ENCODE measurements at regions not wholly inside any gene's neighbourhood (a gene's known extent, or its start where the extent isn't known, plus 50 kb on each side); places are given as distances from the start of the nearest gene placed in this dataset.

GRCh38 chr2:216991563-216991962, 131.7 kb upstream of the TNP1 start:
- Histone ChIP-seq H3K4me1 (no peaks in the 10 kb centered on the region), H3K27ac (no peak overlapping the region), H3K9me3 (no peaks in the 10 kb centered on the region), H3K4me3 (no peak overlapping the region), H3K27me3 (ENCODE audit: insufficient read depth in 3 of 3, low read length in 2 of 3) (no peaks in the 10 kb centered on the region), H3K36me3 (ENCODE audit: insufficient read depth in 1 of 2, low read depth in 1 of 2) (no peaks in the 10 kb centered on the region)
- intact Hi-C loops (cut with DNase I): no loop called here
- TF ChIP-seq CTCF (IDR thresholded peaks at IDR 0.05): no peak
- ATAC-seq: peak in 1 of 4 donors; percentile 35
- peak; percentile 47 to 80 for DNase-seq
- 43 to 47% (median 45%) methylated on average over 1 of the region's 1 CpG for WGBS, 3 donors

- H3K27me3 ChIP-seq (ENCODE audit: insufficient read depth in 3 of 3, low read length in 2 of 3): no peaks in the 10 kb centered on the region
- intact Hi-C loops (cut with DNase I): no loop called here
- ATAC-seq: no peak
- no peaks in the 10 kb centered on the region for H3K9me3 ChIP-seq
- no peak overlapping the region for H3K27ac ChIP-seq
- 69 to 72% (median 70%) methylated on average over 5 of the region's 5 CpGs for WGBS, 3 donors
- no peak for TF ChIP-seq CTCF (IDR thresholded peaks at IDR 0.05)
- DNase-seq: no peak
- H3K36me3 ChIP-seq (ENCODE audit: insufficient read depth in 1 of 2, low read depth in 1 of 2): no peaks in the 10 kb centered on the region
- H3K4me1 ChIP-seq: no peaks in the 10 kb centered on the region
- H3K4me3 ChIP-seq: no peak overlapping the region
Observed at GRCh38 chr2:216989340-216990129, 129.7 kb upstream of the TNP1 start.

- DNase-seq (peak; percentile 30 to 74), ATAC-seq (peak; percentile 49 to 79 (median 66))
- H3K27me3 ChIP-seq (ENCODE audit: insufficient read depth in 3 of 3, low read length in 2 of 3): no peaks in the 10 kb centered on the region
- intact Hi-C loops (cut with DNase I): no loop called here
- no peak for TF ChIP-seq CTCF (IDR thresholded peaks at IDR 0.05)
- H3K27ac ChIP-seq: no peak overlapping the region
- H3K36me3 ChIP-seq (ENCODE audit: insufficient read depth in 1 of 2, low read depth in 1 of 2): no peaks in the 10 kb centered on the region
- no peaks in the 10 kb centered on the region for H3K9me3 ChIP-seq
- no peaks in the 10 kb centered on the region for H3K4me1 ChIP-seq
- no peak overlapping the region for H3K4me3 ChIP-seq
- 60 to 77% (median 77%) methylated on average over 6 of the region's 6 CpGs for WGBS, 3 donors
Observed at GRCh38 chr2:216987252-216987821, 127.5 kb upstream of the TNP1 start.

- ATAC-seq (no peak), DNase-seq (no peak)
- no peaks in the 10 kb centered on the region for H3K27me3 ChIP-seq (ENCODE audit: insufficient read depth in 3 of 3, low read length in 2 of 3)
- H3K4me1 ChIP-seq: no peaks in the 10 kb centered on the region
- H3K4me3 ChIP-seq: no peak overlapping the region
- no peaks in the 10 kb centered on the region for H3K36me3 ChIP-seq (ENCODE audit: insufficient read depth in 1 of 2, low read depth in 1 of 2)
- 80 to 84% (median 83%) methylated on average over 13 of the region's 13 CpGs for WGBS, 3 donors
- no peak overlapping the region for H3K27ac ChIP-seq
- intact Hi-C loops (cut with DNase I): no loop called here
- H3K9me3 ChIP-seq: no peaks in the 10 kb centered on the region
- TF ChIP-seq CTCF (IDR thresholded peaks at IDR 0.05): no peak
Observed at GRCh38 chr2:216985658-216986141, 125.8 kb upstream of the TNP1 start.

Data from psoas muscle (tissue), 7 donors.